ENCODE measurements at regions not wholly inside any gene's neighbourhood (a gene's known extent, or its start where the extent isn't known, plus 50 kb on each side); places are given as distances from the start of the nearest gene placed in this dataset.
"Not testable (repeated sequence)": the region's sequence is repeated elsewhere in the genome, so short reads cannot be mapped to it uniquely, and the experiment has no call there.

DNA sequence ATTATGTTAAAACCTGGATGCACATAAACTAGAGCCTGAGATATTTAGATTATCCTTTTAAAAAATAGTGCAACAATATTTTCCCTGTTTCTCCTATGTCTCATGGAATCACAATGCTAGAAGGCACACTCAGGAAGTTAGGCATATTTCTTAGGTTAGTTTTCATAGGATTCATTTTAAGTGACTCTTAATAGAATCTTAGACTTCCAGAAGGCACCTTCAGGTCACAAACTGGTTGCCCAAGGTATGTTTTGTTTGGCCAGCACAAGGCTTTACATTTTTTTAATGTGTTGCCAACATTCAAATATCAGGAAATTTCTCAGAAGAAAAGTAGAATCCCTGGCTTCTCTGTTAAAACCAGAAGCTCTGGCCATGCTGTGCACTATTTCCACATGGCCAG, 129.3 kb downstream of the LNPK start:
- DNase-seq, result no peak

GRCh38 chr2:175872005-175872348, 130.1 kb downstream of the LNPK start:
- no peak for DNase-seq

- peak; percentile 11 for DNase-seq
These were observed 130.6 kb downstream of the LNPK start for GRCh38 chr2:175871331-175872004.

GRCh38 chr2:175865716-175866115, 136.4 kb downstream of the LNPK start:
- DNase-seq, result no peak

DNA sequence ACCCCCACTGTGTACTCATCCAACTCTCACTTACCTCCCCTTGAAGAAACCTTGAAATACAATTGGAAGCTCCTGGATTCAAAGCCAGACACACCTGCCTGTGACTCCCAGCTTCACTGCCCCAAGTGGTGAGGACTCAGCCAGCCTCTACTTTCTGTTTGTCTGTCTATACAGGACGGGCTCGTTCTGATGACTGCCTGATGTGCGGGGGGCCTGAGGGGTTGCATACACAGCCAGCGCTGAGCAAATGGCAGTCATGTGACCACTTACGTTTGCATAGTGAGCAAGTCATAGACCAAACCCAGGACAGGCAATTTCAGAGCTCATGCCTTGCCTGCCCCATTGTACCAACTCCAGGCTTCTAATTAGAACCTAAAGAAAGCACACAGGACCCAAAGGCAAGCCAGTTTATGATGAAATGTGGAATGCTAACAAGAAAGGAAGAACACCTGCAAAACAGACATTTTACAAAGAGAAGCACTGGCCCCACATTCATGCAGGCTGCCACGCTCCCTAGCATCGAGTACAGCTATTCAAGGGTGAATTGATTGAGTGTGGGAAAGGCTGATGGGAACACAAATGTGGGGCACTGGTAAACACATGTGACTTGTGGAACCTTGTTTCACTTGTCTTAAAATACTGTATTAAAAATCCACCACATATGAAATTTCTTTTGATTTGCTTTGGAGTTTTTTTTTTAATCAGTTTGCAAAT, 137.8 kb downstream of the LNPK start:
- no peak for DNase-seq

DNA sequence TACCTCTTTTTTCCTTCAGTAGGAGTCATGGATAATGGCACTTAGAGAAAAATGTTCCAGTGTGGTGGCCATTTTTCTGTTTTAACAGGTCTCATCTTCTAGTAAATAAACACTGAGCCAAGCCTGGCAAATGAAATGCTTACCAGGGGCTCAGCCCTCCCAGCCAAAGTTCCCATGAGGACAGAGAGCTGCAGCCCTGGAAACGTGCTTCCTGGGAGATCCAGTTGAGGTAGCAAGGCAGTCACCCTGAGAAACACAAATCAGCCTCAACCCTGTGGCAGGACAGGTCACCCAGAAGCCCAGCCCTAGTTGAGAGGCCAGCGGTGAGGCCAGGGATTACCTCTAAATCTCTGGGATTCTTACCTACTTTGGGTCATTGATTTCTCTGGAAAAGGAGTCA, 140.1 kb downstream of the LNPK start:
- no peak for DNase-seq

- no peak for DNase-seq
These were observed 146.1 kb downstream of the LNPK start for GRCh38 chr2:175855794-175856453.

DNA sequence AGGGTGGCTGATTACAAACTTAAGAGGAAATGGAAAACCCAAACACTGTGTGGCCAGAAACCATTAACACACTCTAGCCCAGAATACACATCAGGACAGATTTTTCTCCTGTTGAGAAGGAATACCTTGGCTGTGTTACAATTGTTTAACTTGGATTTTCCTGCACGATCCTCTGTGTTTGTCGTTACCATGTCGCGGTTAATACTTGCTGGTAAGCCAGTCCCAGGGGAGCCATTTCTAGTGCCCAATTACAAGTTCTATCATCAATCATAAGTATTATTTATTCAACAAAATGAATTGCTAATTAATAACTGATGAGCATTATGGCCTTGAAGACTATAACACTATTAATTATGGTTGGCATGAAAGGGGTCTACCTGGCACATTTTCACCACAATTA, 146.8 kb downstream of the LNPK start:
- no peak for DNase-seq

GRCh38 chr2:175854665-175855064, 147.4 kb downstream of the LNPK start:
- no peak for DNase-seq

DNA sequence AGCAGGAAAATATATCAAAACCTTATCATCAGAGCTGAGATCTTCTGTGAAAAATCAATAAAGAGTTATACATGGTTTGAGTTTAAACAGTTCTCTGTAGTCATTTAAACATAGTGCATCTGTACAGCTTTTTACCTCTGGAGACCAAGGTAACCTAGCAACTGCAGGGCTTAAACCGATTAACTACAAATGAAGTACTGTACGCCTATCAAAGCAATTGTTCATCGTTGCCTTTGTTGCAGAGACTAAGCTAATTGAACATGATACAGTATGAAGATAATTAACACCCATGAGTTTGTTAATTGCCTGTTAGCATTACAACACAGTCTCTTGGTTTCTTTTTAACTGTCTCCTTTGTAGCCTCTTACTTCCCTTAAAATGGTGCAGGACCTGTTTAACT, 147.9 kb downstream of the LNPK start:
- DNase-seq, result no peak

DNA sequence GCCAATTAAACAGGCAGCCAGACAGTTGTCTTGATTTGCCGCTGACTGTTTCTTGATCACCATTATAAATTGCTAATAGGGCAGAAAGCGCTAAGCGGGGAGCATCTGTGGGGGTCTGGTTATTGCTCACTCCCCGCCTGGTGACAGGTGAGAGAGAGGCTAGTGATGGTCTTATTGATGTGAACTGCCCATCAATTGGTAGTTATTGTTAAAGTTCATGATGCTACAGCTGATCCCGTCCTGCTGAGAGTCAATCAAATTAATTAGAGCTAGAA, 148.5 kb downstream of the LNPK start:
- no peak for DNase-seq

DNA sequence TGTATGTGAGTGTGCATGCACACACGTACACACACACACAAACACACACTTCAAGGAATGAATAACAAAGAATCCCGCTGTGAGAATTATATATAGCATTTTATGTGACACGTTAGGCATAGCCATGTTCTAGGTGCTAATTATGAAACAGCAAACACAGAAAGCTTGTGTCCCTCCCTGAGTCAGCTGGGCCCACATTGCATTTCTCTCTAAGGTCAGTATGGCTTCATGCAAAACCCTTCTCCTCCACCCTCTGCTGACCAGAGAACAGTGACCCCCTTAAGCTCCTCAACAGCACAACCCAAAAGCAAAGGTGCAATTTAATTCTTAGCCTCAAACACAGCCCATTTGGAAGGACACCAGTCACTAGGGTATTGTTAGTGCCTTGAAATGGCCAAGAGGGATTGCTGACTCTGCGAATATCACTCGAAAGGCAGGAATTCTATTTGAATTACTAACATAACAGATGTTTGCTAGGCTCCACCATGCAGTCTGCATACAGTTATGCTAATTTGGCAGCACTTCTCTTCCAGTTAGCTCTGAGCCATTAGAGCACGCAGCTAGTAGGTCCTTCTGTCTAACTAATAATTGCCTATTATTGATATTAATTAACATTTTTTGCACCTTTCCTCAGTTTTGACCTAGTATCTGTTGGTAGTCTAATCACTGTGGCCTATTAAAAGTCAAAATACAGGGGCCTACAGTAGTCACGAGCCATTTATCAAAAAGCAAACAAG, 149.0 kb downstream of the LNPK start:
- DNase-seq, result peak; percentile 45

GRCh38 chr2:175847128-175847527, 154.9 kb downstream of the LNPK start:
- no peak for DNase-seq

DNA sequence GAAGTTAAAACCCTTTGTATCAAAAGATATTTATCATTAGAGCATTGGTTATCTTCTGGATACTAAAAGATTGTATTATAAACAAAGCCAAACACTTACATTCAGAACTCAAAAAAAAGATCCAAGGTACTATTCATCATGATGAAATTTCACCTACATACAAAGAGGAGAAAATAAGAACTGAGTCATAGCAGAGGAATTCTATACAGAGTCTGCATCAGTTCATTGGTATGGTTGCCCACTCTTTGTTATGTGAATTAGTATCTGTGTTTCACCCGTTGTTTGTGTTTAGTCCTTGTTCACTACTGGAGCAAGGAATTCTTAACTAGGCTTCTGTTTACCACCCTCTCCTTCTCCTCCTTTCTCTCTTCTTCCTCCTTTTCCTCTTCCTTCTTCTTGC, 157.9 kb downstream of the LNPK start:
- DNase-seq, result no peak

DNA sequence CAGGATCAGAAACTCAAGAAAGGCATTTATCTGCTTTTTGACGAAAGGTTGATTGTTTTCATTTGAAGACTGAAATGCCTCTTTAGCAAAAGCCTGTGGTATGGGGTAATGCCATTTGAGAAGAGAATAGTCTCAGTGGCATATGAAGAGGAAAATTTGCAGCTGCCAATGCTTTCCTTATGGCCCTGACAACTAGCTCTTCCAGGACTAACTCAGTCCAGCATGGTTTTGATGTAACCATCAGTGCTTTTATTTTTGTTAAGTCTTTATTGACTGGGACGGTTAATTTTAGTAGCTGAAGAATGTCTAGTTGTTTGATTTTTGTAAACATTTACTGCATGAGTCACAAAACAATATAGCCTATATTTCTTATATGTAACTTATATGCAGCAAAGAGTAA, 158.4 kb downstream of the LNPK start:
- no peak for DNase-seq

- DNase-seq, result no peak
These were observed 159.1 kb downstream of the LNPK start for GRCh38 chr2:175842996-175843395.

DNA sequence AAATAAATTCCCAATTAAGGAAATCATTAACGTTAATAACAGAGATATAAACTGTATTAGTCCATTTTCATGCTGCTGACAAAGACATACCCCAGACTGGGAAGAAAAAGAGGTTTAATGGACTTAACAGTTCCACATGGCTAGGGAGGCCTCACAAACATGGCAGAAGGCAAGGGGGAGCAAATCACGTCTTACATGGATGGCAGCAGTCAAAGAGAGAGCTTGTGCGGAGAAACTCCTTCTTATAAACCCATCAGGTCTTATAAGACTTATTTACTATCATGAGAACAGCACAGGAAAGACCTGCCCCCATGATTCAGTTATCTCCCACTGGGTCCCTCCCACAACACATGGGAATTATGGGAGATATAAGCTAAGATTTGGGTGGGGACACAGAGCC, 161.3 kb downstream of the LNPK start:
- not testable (repeated sequence) for DNase-seq

DNA sequence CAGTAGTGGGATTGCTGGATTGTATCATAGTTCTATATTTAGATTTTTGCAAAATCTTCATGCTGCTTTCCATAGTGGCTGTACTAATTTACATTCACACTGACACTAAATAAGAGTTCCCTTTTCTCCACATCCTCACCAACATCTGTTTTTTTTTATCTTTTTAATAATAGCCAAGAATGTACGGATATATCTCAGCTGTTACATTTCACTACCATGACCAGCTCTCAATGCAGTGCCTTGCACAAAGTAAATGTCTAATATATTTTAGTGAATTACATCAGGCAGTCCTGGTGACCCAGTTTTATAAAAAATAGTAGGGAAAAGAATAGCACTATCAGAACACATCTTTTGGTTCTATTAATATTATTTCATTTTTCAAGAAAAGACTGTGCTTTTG, 161.8 kb downstream of the LNPK start:
- DNase-seq, result peak; percentile 49

GRCh38 chr2:175838979-175839378, 163.1 kb downstream of the LNPK start:
- DNase-seq, result no peak

- DNase-seq, result peak; percentile 32
These were observed 165.0 kb downstream of the LNPK start for GRCh38 chr2:175837046-175837445.

DNA sequence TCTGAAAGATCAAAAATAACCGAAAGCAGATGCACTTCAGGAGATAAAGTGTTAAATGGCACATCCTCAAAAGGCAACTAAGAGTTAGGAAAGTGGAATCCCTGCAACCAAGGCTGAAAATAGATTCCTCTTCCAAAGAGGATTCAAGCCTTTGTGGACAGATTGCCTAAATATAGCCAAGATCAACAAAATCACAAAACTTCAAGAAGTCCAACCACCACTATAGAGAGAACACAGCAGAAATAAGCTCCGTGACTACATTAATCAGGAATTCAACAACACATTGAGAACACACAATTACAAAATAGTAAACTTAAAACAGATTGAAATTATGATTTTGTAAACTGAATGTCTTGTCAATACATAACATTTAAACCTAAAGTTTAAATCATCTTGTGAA, 165.7 kb downstream of the LNPK start:
- DNase-seq, result peak; percentile 60

GRCh38 chr2:175834477-175834876, 167.6 kb downstream of the LNPK start:
- no peak for DNase-seq

DNA sequence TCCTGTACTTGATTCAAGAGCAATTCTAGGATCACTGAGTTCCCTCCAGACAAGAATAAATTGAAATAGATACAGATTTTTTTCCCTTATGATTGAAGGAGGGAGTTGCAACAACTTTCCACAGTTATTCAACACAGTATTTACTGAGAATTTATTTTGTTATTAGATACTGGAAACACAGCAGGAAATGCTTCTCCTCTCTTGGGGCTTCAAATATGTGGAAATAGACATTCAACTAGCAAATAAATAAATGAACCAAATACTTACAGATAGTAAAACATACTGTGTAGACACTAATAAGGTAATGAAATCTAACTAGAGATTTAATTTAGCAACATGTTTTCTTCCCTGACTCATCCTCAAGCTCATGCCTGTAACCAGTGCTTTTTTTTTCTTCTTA, 169.2 kb downstream of the LNPK start:
- peak; percentile 53 for DNase-seq

Data from skin of body (tissue), 1 donor.